ENCODE measurements at regions not wholly inside any gene's neighbourhood (a gene's known extent, or its start where the extent isn't known, plus 50 kb on each side); places are given as distances from the start of the nearest gene placed in this dataset.

DNA sequence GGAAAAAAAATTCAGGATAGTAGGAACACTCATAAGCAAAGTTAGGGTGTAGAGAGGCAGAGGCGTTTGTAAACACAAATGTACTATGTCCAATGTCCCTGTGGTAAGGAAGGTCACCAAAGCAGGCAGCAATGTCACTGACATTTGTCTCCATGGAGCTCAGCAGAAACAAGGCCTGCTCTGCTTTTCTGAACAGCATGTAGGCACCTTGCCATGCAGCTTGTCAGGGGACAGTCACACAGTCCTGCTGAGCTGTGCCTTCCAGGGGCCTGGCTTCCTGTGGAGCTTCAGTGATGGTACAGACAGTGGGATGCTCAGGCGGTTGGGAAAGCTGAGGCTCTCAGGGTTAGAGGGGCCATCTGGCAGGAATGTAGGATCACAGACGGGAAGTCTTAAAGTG, 74.5 kb upstream of the HS3ST1 start:
- in situ Hi-C loops (cut with HindIII; ENCODE audit: extremely low pct_ligation_motif_present, low pct_unique_long_range_greater_than_20kb), result no loop called here
- TF ChIP-seq TAF15 (IDR thresholded peaks at IDR 0.05; ENCODE audit: low read depth, low read length, poor library complexity, severe bottlenecking) (no peak), SAFB2 (CRISPR knock-in tag; IDR thresholded peaks at IDR 0.05; ENCODE audit: borderline replicate concordance, low read depth) (no peak), JUNB (CRISPR knock-in tag; IDR thresholded peaks at IDR 0.05; ENCODE audit: borderline replicate concordance) (no peak), SPEN (CRISPR knock-in tag; IDR thresholded peaks at IDR 0.05; ENCODE audit: low read depth) (no peak), YY1 (IDR thresholded peaks at IDR 0.05; ENCODE audit: insufficient read depth, insufficient replicate concordance, low read depth, low read length) (no peak), KAT7 (CRISPR knock-in tag; IDR thresholded peaks at IDR 0.05; ENCODE audit: borderline replicate concordance) (no peak), ZBTB42 (CRISPR knock-in tag; IDR thresholded peaks at IDR 0.05) (no peak), RBM22 (optimal IDR thresholded peaks at IDR 0.05; ENCODE audit: low read length) (no peak), TOPORS (CRISPR knock-in tag; IDR thresholded peaks at IDR 0.05) (no peak), ARHGAP35 (CRISPR knock-in tag; IDR thresholded peaks at IDR 0.05; ENCODE audit: borderline replicate concordance) (no peak), HNRNPUL1 (IDR thresholded peaks at IDR 0.05; ENCODE audit: low read depth, low read length) (no peak), ZNF644 (CRISPR knock-in tag; IDR thresholded peaks at IDR 0.05; ENCODE audit: low read depth) (no peak)
- TF ChIP-seq, protein P1, sequence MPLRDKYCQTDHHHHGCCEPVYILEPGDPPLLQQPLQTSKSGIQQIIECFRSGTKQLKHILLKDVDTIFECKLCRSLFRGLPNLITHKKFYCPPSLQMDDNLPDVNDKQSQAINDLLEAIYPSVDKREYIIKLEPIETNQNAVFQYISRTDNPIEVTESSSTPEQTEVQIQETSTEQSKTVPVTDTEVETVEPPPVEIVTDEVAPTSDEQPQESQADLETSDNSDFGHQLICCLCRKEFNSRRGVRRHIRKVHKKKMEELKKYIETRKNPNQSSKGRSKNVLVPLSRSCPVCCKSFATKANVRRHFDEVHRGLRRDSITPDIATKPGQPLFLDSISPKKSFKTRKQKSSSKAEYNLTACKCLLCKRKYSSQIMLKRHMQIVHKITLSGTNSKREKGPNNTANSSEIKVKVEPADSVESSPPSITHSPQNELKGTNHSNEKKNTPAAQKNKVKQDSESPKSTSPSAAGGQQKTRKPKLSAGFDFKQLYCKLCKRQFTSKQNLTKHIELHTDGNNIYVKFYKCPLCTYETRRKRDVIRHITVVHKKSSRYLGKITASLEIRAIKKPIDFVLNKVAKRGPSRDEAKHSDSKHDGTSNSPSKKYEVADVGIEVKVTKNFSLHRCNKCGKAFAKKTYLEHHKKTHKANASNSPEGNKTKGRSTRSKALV (CRISPR knock-in tag; IDR thresholded peaks at IDR 0.05), result no peak
- TF ChIP-seq, protein P2, sequence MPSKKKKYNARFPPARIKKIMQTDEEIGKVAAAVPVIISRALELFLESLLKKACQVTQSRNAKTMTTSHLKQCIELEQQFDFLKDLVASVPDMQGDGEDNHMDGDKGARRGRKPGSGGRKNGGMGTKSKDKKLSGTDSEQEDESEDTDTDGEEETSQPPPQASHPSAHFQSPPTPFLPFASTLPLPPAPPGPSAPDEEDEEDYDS (CRISPR knock-in tag; IDR thresholded peaks at IDR 0.05), result no peak
- TF ChIP-seq, protein P3, sequence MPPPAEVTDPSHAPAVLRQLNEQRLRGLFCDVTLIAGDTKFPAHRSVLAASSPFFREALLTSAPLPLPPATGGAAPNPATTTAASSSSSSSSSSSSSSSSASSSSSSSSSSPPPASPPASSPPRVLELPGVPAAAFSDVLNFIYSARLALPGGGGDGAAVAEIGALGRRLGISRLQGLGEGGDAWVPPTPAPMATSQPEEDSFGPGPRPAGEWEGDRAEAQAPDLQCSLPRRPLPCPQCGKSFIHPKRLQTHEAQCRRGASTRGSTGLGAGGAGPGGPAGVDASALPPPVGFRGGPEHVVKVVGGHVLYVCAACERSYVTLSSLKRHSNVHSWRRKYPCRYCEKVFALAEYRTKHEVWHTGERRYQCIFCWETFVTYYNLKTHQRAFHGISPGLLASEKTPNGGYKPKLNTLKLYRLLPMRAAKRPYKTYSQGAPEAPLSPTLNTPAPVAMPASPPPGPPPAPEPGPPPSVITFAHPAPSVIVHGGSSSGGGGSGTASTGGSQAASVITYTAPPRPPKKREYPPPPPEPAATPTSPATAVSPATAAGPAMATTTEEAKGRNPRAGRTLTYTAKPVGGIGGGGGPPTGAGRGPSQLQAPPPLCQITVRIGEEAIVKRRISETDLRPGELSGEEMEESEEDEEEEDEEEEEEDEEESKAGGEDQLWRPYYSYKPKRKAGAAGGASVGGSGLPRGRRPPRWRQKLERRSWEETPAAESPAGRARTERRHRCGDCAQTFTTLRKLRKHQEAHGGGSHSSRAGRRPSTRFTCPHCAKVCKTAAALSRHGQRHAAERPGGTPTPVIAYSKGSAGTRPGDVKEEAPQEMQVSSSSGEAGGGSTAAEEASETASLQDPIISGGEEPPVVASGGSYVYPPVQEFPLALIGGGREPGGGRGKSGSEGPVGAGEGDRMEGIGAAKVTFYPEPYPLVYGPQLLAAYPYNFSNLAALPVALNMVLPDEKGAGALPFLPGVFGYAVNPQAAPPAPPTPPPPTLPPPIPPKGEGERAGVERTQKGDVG (CRISPR knock-in tag; IDR thresholded peaks at IDR 0.05; ENCODE audit: borderline replicate concordance), result no peak
- TF ChIP-seq, protein P4, sequence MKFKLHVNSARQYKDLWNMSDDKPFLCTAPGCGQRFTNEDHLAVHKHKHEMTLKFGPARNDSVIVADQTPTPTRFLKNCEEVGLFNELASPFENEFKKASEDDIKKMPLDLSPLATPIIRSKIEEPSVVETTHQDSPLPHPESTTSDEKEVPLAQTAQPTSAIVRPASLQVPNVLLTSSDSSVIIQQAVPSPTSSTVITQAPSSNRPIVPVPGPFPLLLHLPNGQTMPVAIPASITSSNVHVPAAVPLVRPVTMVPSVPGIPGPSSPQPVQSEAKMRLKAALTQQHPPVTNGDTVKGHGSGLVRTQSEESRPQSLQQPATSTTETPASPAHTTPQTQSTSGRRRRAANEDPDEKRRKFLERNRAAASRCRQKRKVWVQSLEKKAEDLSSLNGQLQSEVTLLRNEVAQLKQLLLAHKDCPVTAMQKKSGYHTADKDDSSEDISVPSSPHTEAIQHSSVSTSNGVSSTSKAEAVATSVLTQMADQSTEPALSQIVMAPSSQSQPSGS (CRISPR knock-in tag; IDR thresholded peaks at IDR 0.05), result no peak
- no peaks in the 10 kb centered on the region for H3K4me1 ChIP-seq (ENCODE audit: insufficient read depth, low read length)
- no peak overlapping the region for H3K4me2 ChIP-seq (ENCODE audit: low read depth, low read length)
- FAIRE-seq (no peak), DNase-seq (ENCODE audit: low spot score) (no peak), ATAC-seq (no peak)
- peaks cover 37% of the 10 kb centered on the region for H3K9me3 ChIP-seq (ENCODE audit: low read length)
- H3K9ac ChIP-seq (ENCODE audit: insufficient read depth, low read depth, low read length), result no peak overlapping the region
- 21% methylated on average over 3 of the region's 3 CpGs for WGBS (ENCODE audit: low lambda C conversion rate)
- no peaks in the 10 kb centered on the region for H3K36me3 ChIP-seq (replicated peaks in 1 of 2; ENCODE audit: control insufficient read depth in 1 of 2, insufficient read depth in 2 of 2, low read length in 2 of 2)
- CTCF ChIA-PET (ENCODE audit: low intra/inter-chr PET ratio, low total read pairs), result no interaction called here
- POLR2A ChIA-PET, result no interaction called here
- no TSS peak for BruUV-seq (replicated peaks)
- H2AFZ ChIP-seq (ENCODE audit: low read length), result no peak overlapping the region
- intact Hi-C loops (cut with micrococcal nuclease; ENCODE audit: unreplicated experiment), result no loop called here
- no peaks in the 10 kb centered on the region for H4K20me1 ChIP-seq (ENCODE audit: insufficient read depth, low read length)
- no peak overlapping the region for H3K4me3 ChIP-seq (replicated peaks in 1 of 3; ENCODE audit: insufficient read depth in 1 of 3, low read depth in 2 of 3, low read length in 3 of 3)
- H3K27me3 ChIP-seq (ENCODE audit: control insufficient read depth in 1 of 2, insufficient read depth in 2 of 2, low read length in 2 of 2), result no peaks in the 10 kb centered on the region
- H3K79me2 ChIP-seq (ENCODE audit: insufficient read depth, low read length), result no peaks in the 10 kb centered on the region
- no peak overlapping the region for H3K27ac ChIP-seq (ENCODE audit: extremely low read length, insufficient read depth, low read length)

All from HepG2 (cell line).